ENCODE measurements at regions not wholly inside any gene's neighbourhood (a gene's known extent, or its start where the extent isn't known, plus 50 kb on each side); places are given as distances from the start of the nearest gene placed in this dataset.

GRCh38 chr12:76276499-76277151 lies 71.6 kb downstream of the BBS10 start:
- Histone ChIP-seq H3K27ac (ENCODE audit: insufficient read depth, low read length) (no peak overlapping the region; the same call in 1 of the 2 replicates), H3K4me2 (ENCODE audit: low read depth, low read length) (no peak overlapping the region)

More at GRCh38 chr12:76276499-76277151, 71.6 kb downstream of the BBS10 start:
- peaks cover 27% of the 10 kb centered on the region for H3K4me1 ChIP-seq (ENCODE audit: control insufficient read depth, insufficient read depth, low read length)
- peak overlapping the region; percentile 70 to 81; a peak in 3 of 4 replicates for H4K8ac ChIP-seq (ENCODE audit: low read depth in 2 of 2, low read length in 2 of 2)
- no peaks in the 10 kb centered on the region; the same call in 1 of the 2 replicates for H3K36me3 ChIP-seq (ENCODE audit: control insufficient read depth, insufficient read depth, low read length)
- peak overlapping the region; percentile 96 for H2BK20ac ChIP-seq (ENCODE audit: low read depth, low read length)
- intact Hi-C loops (cut with micrococcal nuclease) (loop anchor here (5.0 kb wide), 2 partner anchors 51 to 194 kb away; partner anchors contain the start of gene NAP1L1), dilution Hi-C loops (cut with HindIII; ENCODE audit: low sequenced_read_pairs, unreplicated experiment) (no loop called here), in situ Hi-C loops (cut with MboI; ENCODE audit: low sequenced_read_pairs) (no loop called here)
- peak overlapping the region; percentile 86 for H3K23ac ChIP-seq (ENCODE audit: low read depth, low read length)
- peak overlapping the region; percentile 89 for H3K14ac ChIP-seq (replicated peaks; ENCODE audit: low read depth, low read length)
- no peak overlapping the region for H2AK9ac ChIP-seq (replicated peaks; ENCODE audit: low read depth, low read length, poor library complexity)
- H3K4me3 ChIP-seq (ENCODE audit: insufficient read depth, low read depth, low read length) = no peak overlapping the region
- H3K9me1 ChIP-seq (ENCODE audit: insufficient read depth, low read length) = peaks cover 33% of the 10 kb centered on the region
- ChIA-PET POLR2A (ENCODE audit: unreplicated experiment) (interaction anchor here (0.6 to 1.1 kb wide), 2 partner anchors 10 to 15 kb away, joined by 3 read pairs; no protein-coding TSS in a partner anchor), CTCF (interaction anchor here (1.0 to 1.6 kb wide), 3 partner anchors 9 to 197 kb away, joined by 3 to 6 read pairs (median 3); no protein-coding TSS in a partner anchor)
- H4K91ac ChIP-seq (ENCODE audit: insufficient read depth, low read depth, low read length) = peak overlapping the region; percentile 88
- H3K27me3 ChIP-seq (ENCODE audit: control insufficient read depth, insufficient read depth, low read length) = no peaks in the 10 kb centered on the region
- no peak overlapping the region for H2BK5ac ChIP-seq (ENCODE audit: low read depth, low read length, poor library complexity, severe bottlenecking)
- TF ChIP-seq BHLHE40 (IDR thresholded peaks at IDR 0.05; ENCODE audit: low read depth, low read length) (no peak), POLR2A (IDR thresholded peaks at IDR 0.05; ENCODE audit: low read depth, low read length) (no peak)
- 0 out of 2 replicates have a peak overlapping the region, but pooled peaks have one; percentile 9 for H3K56ac ChIP-seq (ENCODE audit: extremely low read depth, insufficient read depth, low read length)
- no peaks in the 10 kb centered on the region for H3K9me3 ChIP-seq (ENCODE audit: control insufficient read depth, insufficient read depth, low read length)
- H2AFZ ChIP-seq (replicated peaks; ENCODE audit: low read length, poor library complexity) = no peak overlapping the region
- no peak for ATAC-seq (ENCODE audit: low read depth)
- BruUV-seq (replicated peaks) = no TSS peak
- H3K4ac ChIP-seq (ENCODE audit: low read depth, low read length) = peak overlapping the region; percentile 97
- peak overlapping the region; percentile 18; the same call in 1 of the 2 replicates for H3K18ac ChIP-seq (ENCODE audit: low read depth, low read length)
- peak overlapping the region; percentile 100 for H2AK5ac ChIP-seq (ENCODE audit: low read depth, low read length)
- H2BK15ac ChIP-seq (ENCODE audit: low read depth, low read length) = peak overlapping the region; percentile 100
- H3K9ac ChIP-seq (ENCODE audit: low read depth, low read length) = no peak overlapping the region
- 100% methylated on average over 1 of the region's 4 CpGs; no CpG with 5 or more reads in 1 of the 2 experiments for WGBS, 2 experiments (ENCODE audit: extremely low coverage in 2 of 2, insufficient read length in 1 of 2)
- H4K5ac ChIP-seq (ENCODE audit: low read depth, low read length) = no peak overlapping the region
- DNase-seq = no peak
- peak overlapping the region; percentile 97 for H2BK120ac ChIP-seq (ENCODE audit: low read depth, low read length)
- H4K20me1 ChIP-seq (ENCODE audit: insufficient read depth, low read length) = no peaks in the 10 kb centered on the region; the same call in 1 of the 2 replicates
- H3K79me1 ChIP-seq (ENCODE audit: low read depth in 1 of 2, low read length in 2 of 2) = peaks cover 15 to 53% of the 10 kb centered on the region in 2 experiments; a peak in 3 of 4 replicates
